SK-N-SH treated with all-trans-retinoic acid at 6 μM for 48 hours (cell line): ENCODE measurements at regions not wholly inside any gene's neighbourhood (a gene's known extent, or its start where the extent isn't known, plus 50 kb on each side); places are given as distances from the start of the nearest gene placed in this dataset.

ENCODE experiments used
- ARNTL ChIP-seq: fragments of 450-650 bp; formaldehyde crosslinking; IDR thresholded peaks from 2 replicates; pipeline ENCODE4 v1.5.0; 2020; ENCODE audit warnings: low read depth, mild to moderate bottlenecking, moderate library complexity, borderline replicate concordance
- BACH2 ChIP-seq: fragments of 250-450 bp; sonication (Bioruptor Pico); IDR thresholded peaks from 2 replicates; pipeline ENCODE4 v1.9.0; 2021; ENCODE audit warnings: mild to moderate bottlenecking, borderline replicate concordance
- CREB5 ChIP-seq: fragments of 250-450 bp; sonication (Bioruptor Pico); IDR thresholded peaks from 2 replicates; pipeline ENCODE4 v1.5.1; 2020; ENCODE audit warnings: low read depth, mild to moderate bottlenecking, moderate library complexity
- CSDC2 ChIP-seq: fragments of 250-450 bp; sonication (Bioruptor Pico); IDR thresholded peaks from 2 replicates; pipeline ENCODE4 v1.5.0; 2020; ENCODE audit warnings: mild to moderate bottlenecking, moderate library complexity
- CSRNP3 ChIP-seq: fragments of 250-450 bp; sonication (Bioruptor Pico); IDR thresholded peaks from 2 replicates; pipeline ENCODE4 v1.5.1; 2021; ENCODE audit warnings: mild to moderate bottlenecking, moderate library complexity
- PATZ1 ChIP-seq: fragments of 250-450 bp; sonication (Bioruptor Pico); IDR thresholded peaks from 2 replicates; pipeline ENCODE4 v1.8.0; 2020; ENCODE audit warnings: mild to moderate bottlenecking, moderate library complexity, borderline replicate concordance
- PPARA ChIP-seq: fragments of 250-450 bp; sonication (Bioruptor Pico); IDR thresholded peaks from 2 replicates; pipeline ENCODE4 v1.5.0; 2020; ENCODE audit warnings: mild to moderate bottlenecking, borderline replicate concordance
- SNAI2 ChIP-seq: fragments of 250-450 bp; sonication (Bioruptor Pico); IDR thresholded peaks from 2 replicates; pipeline ENCODE4 v1.5.0; 2020; ENCODE audit warnings: mild to moderate bottlenecking, moderate library complexity
- TCF4 ChIP-seq: fragments of 250-450 bp; sonication (Bioruptor Pico); IDR thresholded peaks from 2 replicates; pipeline ENCODE4 v1.8.0; 2021; ENCODE audit warnings: mild to moderate bottlenecking, moderate library complexity, borderline replicate concordance
- TOX ChIP-seq: fragments of 250-450 bp; sonication (Bioruptor Pico); IDR thresholded peaks from 2 replicates; pipeline ENCODE4 v1.8.0; 2021; ENCODE audit warnings: mild to moderate bottlenecking, moderate library complexity, borderline replicate concordance
- TSHZ2 ChIP-seq: fragments of 250-450 bp; sonication (Bioruptor Pico); IDR thresholded peaks from 2 replicates; pipeline ENCODE4 v1.5.0; 2020; ENCODE audit warnings: mild to moderate bottlenecking, moderate library complexity
- ZFP3 ChIP-seq: fragments of 250-450 bp; sonication (Bioruptor Pico); IDR thresholded peaks from 2 replicates; pipeline ENCODE4 v1.5.0; 2020; ENCODE audit warnings: mild to moderate bottlenecking, moderate library complexity

- TF ChIP-seq PATZ1 (CRISPR knock-in tag) = no peak
- TF ChIP-seq CSRNP3 (CRISPR knock-in tag) = no peak
- no peak for TF ChIP-seq SNAI2 (CRISPR knock-in tag)
- no peak for TF ChIP-seq ARNTL (CRISPR knock-in tag)
- TF ChIP-seq CREB5 (CRISPR knock-in tag) = no peak
- no peak for TF ChIP-seq TOX (CRISPR knock-in tag)
- TF ChIP-seq PPARA (CRISPR knock-in tag) = no peak
- no peak for TF ChIP-seq TCF4
- TF ChIP-seq BACH2 = no peak
- TF ChIP-seq CSDC2 = no peak
- TF ChIP-seq ZFP3 (CRISPR knock-in tag) = no peak
- no peak for TF ChIP-seq TSHZ2 (CRISPR knock-in tag)
These were observed 84.3 kb upstream of the PRDM11 start for GRCh38 chr11:45062115-45062514.
